H54 (cell line): ENCODE measurements at regions not wholly inside any gene's neighbourhood (a gene's known extent, or its start where the extent isn't known, plus 50 kb on each side); places are given as distances from the start of the nearest gene placed in this dataset.
"Not testable (repeated sequence)": the region's sequence is repeated elsewhere in the genome, so short reads cannot be mapped to it uniquely, and the experiment has no call there.

Source experiments
- DNase-seq: peaks from one replicate; pipeline ENCODE4 v3.0.0; 2011; ENCODE audit warnings: low spot score, mixed read lengths; ENCODE audit not compliant: insufficient read length
- FAIRE-seq: peaks from 3 replicates; lab custom pipeline; 2011; peaks lifted over from hg19 to GRCh38; lab: Jason Lieb, UNC
- POLR2A ChIP-seq: IDR thresholded peaks from 2 replicates; pipeline ENCODE4 v1.6.1; 2011; ENCODE audit warnings: low read depth, mild to moderate bottlenecking, low read length

- TF ChIP-seq POLR2A, result no peak
- FAIRE-seq (no peak), DNase-seq (no peak)
These were observed 523.2 kb downstream of the EDEM1 start for GRCh38 chr3:5710718-5711117.

- no peak for DNase-seq
- TF ChIP-seq POLR2A, result no peak
- no peak for FAIRE-seq
These were observed 529.7 kb downstream of the EDEM1 start for GRCh38 chr3:5717254-5717653.

- not testable (repeated sequence) for FAIRE-seq, DNase-seq
These were observed 532.2 kb downstream of the EDEM1 start for GRCh38 chr3:5719668-5720067.

GRCh38 chr3:5725801-5726200 lies 538.3 kb downstream of the EDEM1 start:
- DNase-seq (no peak), FAIRE-seq (no peak)
- TF ChIP-seq POLR2A, result no peak

- FAIRE-seq (no peak), DNase-seq (no peak)
- TF ChIP-seq POLR2A, result no peak
These were observed 539.1 kb downstream of the EDEM1 start for GRCh38 chr3:5726621-5727020.

GRCh38 chr3:5727743-5728484 lies 540.4 kb downstream of the EDEM1 start:
- no peak for DNase-seq
- FAIRE-seq, result no peak
- no peak for TF ChIP-seq POLR2A

- DNase-seq (no peak), FAIRE-seq (no peak)
- no peak for TF ChIP-seq POLR2A
These were observed 542.3 kb downstream of the EDEM1 start for GRCh38 chr3:5729852-5730251.

GRCh38 chr3:5731100-5731499 lies 543.6 kb downstream of the EDEM1 start:
- DNase-seq, result no peak
- no peak for TF ChIP-seq POLR2A
- no peak for FAIRE-seq

GRCh38 chr3:5732081-5732480 lies 544.6 kb downstream of the EDEM1 start:
- FAIRE-seq, result no peak
- DNase-seq, result no peak
- no peak for TF ChIP-seq POLR2A

- FAIRE-seq (no peak), DNase-seq (no peak)
- TF ChIP-seq POLR2A, result no peak
These were observed 546.5 kb downstream of the EDEM1 start for GRCh38 chr3:5733995-5734394.

- DNase-seq (no peak), FAIRE-seq (no peak)
- TF ChIP-seq POLR2A, result no peak
These were observed 548.4 kb downstream of the EDEM1 start for GRCh38 chr3:5735896-5736295.

GRCh38 chr3:5739299-5739935 lies 551.9 kb downstream of the EDEM1 start:
- FAIRE-seq (no peak), DNase-seq (no peak)
- TF ChIP-seq POLR2A, result no peak

- TF ChIP-seq POLR2A, result no peak
- FAIRE-seq (no peak), DNase-seq (no peak)
These were observed 552.4 kb downstream of the EDEM1 start for GRCh38 chr3:5739949-5740348.

GRCh38 chr3:5741017-5741416 lies 553.5 kb downstream of the EDEM1 start:
- TF ChIP-seq POLR2A, result no peak
- no peak for DNase-seq
- FAIRE-seq, result no peak

- FAIRE-seq (no peak), DNase-seq (no peak)
- TF ChIP-seq POLR2A, result no peak
These were observed 562.6 kb downstream of the EDEM1 start for GRCh38 chr3:5750091-5750490.
